GM18868 (cell line): ENCODE measurements at regions not wholly inside any gene's neighbourhood (a gene's known extent, or its start where the extent isn't known, plus 50 kb on each side); places are given as distances from the start of the nearest gene placed in this dataset.
"Not testable (repeated sequence)": the region's sequence is repeated elsewhere in the genome, so short reads cannot be mapped to it uniquely, and the experiment has no call there.

Source experiments
- ATAC-seq: cut with Tn5 transposase; IDR thresholded peaks from one replicate; pipeline ENCODE4 v1.9.1; 2021; ENCODE audit warnings: mild to moderate bottlenecking, moderate library complexity; ENCODE audit not compliant: unreplicated experiment

GRCh38 chr5:53265043-53265442 lies 155.5 kb upstream of the MOCS2 start:
- no peak for ATAC-seq

GRCh38 chr5:53268241-53268640 lies 158.7 kb upstream of the MOCS2 start:
- ATAC-seq: not testable (repeated sequence)

- no peak for ATAC-seq
Measured at GRCh38 chr5:53275666-53276065, 166.1 kb upstream of the MOCS2 start.

- ATAC-seq: no peak
Measured at GRCh38 chr5:53276825-53277224, 167.3 kb upstream of the MOCS2 start.

GRCh38 chr5:53277491-53277890 lies 167.9 kb upstream of the MOCS2 start:
- no peak for ATAC-seq

GRCh38 chr5:53287573-53287972 lies 178.0 kb upstream of the MOCS2 start:
- ATAC-seq: no peak

- no peak for ATAC-seq
Measured at GRCh38 chr5:53288511-53288910, 179.0 kb upstream of the MOCS2 start.

- ATAC-seq: no peak
Measured at GRCh38 chr5:53291047-53291446, 181.5 kb upstream of the MOCS2 start.

- no peak for ATAC-seq
Measured at GRCh38 chr5:53291528-53291927, 182.0 kb upstream of the MOCS2 start.

- ATAC-seq: no peak
Measured at GRCh38 chr5:53298841-53299240, 181.6 kb upstream of the FST start.

- no peak for ATAC-seq
Measured at GRCh38 chr5:53302529-53302928, 177.9 kb upstream of the FST start.

GRCh38 chr5:53303105-53303504 lies 177.3 kb upstream of the FST start:
- ATAC-seq: no peak

- not testable (repeated sequence) for ATAC-seq
Measured at GRCh38 chr5:53305316-53305715, 175.1 kb upstream of the FST start.

- no peak for ATAC-seq
Measured at GRCh38 chr5:53309653-53310052, 170.8 kb upstream of the FST start.

- ATAC-seq: no peak
Measured at GRCh38 chr5:53311681-53312080, 168.7 kb upstream of the FST start.

GRCh38 chr5:53313145-53313544 lies 167.3 kb upstream of the FST start:
- no peak for ATAC-seq

- no peak for ATAC-seq
Measured at GRCh38 chr5:53318303-53318702, 162.1 kb upstream of the FST start.

- no peak for ATAC-seq
Measured at GRCh38 chr5:53319315-53319714, 161.1 kb upstream of the FST start.

- ATAC-seq: no peak
Measured at GRCh38 chr5:53321073-53321472, 159.4 kb upstream of the FST start.

GRCh38 chr5:53321721-53322120 lies 158.7 kb upstream of the FST start:
- no peak for ATAC-seq

- ATAC-seq: no peak
Measured at GRCh38 chr5:53322257-53322656, 158.2 kb upstream of the FST start.

GRCh38 chr5:53323511-53323910 lies 156.9 kb upstream of the FST start:
- no peak for ATAC-seq

- ATAC-seq: no peak
Measured at GRCh38 chr5:53323943-53324642, 156.3 kb upstream of the FST start.
